ENCODE measurements at regions not wholly inside any gene's neighbourhood (a gene's known extent, or its start where the extent isn't known, plus 50 kb on each side); places are given as distances from the start of the nearest gene placed in this dataset.
A peak's percentile ranks its signal among the peaks of the same experiment; 100 is the strongest.

DNA sequence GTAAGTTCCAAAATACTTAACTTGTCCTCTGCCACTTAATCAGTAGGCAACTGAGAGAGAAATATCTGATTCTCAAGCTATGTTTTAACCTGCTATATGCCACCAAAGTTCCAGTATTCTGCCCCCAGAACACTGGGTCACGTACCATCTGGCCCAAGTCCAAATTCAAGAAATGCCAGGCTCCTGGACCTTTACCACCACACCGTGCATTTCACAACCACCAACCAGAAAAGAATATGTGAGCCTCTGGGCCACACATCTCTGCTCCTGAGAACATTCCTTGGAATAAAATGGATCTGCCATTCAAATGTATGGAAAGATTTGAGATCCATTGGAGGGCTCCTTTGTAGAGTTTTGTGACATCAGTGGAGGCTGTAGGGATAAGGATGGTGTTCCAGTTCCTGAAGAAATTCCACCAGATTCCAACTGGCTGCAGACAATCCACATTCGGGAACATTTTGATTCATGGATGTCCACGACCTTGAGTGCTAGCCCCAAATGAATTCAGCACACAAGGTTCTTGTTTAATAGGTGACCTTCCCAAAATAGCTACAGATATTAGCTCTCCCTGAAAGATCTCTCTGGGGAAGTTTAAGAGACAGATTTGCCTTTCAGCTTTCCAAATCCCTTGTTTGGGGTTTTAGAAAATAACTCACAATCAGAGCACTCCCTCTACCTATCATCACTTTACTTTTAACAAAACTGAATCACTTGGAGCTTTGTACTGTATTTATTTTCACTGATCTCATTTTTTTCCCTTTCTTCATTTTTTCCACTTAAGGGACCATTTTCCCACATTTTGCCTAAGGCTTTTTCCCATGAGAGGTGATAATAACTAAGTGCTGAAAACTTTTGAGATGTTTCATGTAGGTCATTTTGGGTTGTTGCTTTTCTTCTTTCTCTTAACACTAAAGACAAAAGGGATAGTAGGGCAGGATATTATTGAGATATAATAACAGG is 128.4 kb upstream of the ZC3H11B start:
- Histone ChIP-seq H3K9me3 (ENCODE audit: control insufficient read depth, insufficient read depth, low read length) (peaks cover 1% of the 10 kb centered on the region), H3K4me1 (ENCODE audit: control insufficient read depth, insufficient read depth, low read length) (no peaks in the 10 kb centered on the region), H3K27ac (ENCODE audit: low read depth, low read length) (no peak overlapping the region), H3K36me3 (ENCODE audit: control insufficient read depth, insufficient read depth, low read length) (no peaks in the 10 kb centered on the region), H3K4me3 (ENCODE audit: low read depth, low read length) (no peak overlapping the region), H3K27me3 (ENCODE audit: control insufficient read depth, insufficient read depth, low read length) (no peaks in the 10 kb centered on the region)
- WGBS (ENCODE audit: insufficient coverage) = 100% methylated on average over 3 of the region's 4 CpGs
- DNase-seq (ENCODE audit: low read depth in 4 of 6, low spot score in 6 of 6) = no peak

DNA sequence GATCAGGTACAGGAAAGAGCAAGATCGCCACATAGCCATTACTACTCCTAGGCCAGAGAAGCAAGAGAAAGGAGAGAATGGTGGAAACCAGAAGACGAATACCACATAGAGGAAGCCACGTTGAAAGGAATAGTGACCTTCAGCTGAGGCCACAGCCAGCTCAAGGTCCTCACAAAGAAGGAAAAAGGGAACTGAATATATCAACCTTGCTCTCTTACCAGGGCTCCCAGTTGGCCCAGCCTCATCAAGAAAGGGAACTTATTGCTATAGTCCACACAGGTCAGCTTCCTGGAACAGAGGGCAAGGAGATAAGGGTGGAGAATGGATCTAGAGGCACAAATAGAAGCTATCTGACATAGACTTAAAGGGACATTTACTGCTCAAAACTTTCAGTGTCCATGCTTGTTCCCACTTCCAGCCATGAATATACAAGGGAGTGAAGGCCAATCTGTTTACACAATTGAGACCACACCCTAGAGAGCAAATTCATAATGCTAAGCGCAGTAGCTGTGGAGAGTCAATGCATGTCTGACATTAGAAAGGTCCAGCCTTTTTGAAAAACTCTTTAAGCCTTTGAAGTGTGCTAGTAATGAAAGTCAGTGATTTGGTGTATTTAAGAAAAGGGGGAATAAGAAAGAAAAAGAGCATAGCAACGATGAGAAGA is 120.7 kb upstream of the ZC3H11B start:
- no peak for DNase-seq (ENCODE audit: low read depth in 4 of 6, low spot score in 6 of 6)
- Histone ChIP-seq H3K4me1 (ENCODE audit: control insufficient read depth, insufficient read depth, low read length) (no peaks in the 10 kb centered on the region), H3K27me3 (ENCODE audit: control insufficient read depth, insufficient read depth, low read length) (no peaks in the 10 kb centered on the region), H3K36me3 (ENCODE audit: control insufficient read depth, insufficient read depth, low read length) (no peaks in the 10 kb centered on the region), H3K4me3 (ENCODE audit: low read depth, low read length) (no peak overlapping the region), H3K9me3 (ENCODE audit: control insufficient read depth, insufficient read depth, low read length) (peaks cover 1% of the 10 kb centered on the region), H3K27ac (ENCODE audit: low read depth, low read length) (no peak overlapping the region)
- 100% methylated on average over 1 of the region's 5 CpGs for WGBS (ENCODE audit: insufficient coverage)

DNA sequence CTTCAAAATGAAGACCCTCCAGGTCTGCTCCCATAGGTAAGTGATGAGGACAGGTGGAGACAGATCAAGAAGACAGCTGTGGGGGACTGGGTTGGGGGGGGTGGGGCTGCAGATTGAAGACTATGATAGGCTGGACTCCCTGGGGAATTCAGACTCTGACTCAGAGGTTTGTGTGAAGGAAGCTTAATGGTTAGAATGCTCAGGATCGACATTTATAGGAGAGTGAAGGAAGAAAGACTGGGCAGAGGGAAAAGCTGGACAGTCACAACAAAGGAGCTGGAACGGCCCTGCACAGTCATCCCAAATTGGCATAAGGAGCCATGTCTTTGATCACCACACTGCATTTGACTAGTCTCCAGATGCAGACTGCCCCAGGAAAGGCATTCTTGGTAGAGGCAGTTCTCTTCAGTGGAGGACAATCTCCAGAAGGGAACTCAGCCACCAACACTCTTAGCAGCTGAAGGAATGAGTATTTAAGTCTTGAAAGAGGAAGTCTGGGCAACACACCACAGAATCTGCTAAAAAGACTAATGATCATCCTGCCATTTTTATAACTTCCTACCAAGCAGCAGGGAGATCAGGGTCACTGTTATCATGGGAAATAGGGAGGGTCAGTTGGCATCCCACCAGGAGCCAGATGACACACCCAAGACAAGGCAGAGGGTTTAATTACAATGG is 120.0 kb upstream of the ZC3H11B start:
- Histone ChIP-seq H3K36me3 (ENCODE audit: control insufficient read depth, insufficient read depth, low read length) (no peaks in the 10 kb centered on the region), H3K27ac (ENCODE audit: low read depth, low read length) (no peak overlapping the region), H3K27me3 (ENCODE audit: control insufficient read depth, insufficient read depth, low read length) (no peaks in the 10 kb centered on the region), H3K4me3 (ENCODE audit: low read depth, low read length) (no peak overlapping the region), H3K9me3 (ENCODE audit: control insufficient read depth, insufficient read depth, low read length) (peaks cover 1% of the 10 kb centered on the region), H3K4me1 (ENCODE audit: control insufficient read depth, insufficient read depth, low read length) (no peaks in the 10 kb centered on the region)
- no peak for DNase-seq (ENCODE audit: low read depth in 4 of 6, low spot score in 6 of 6)
- 93% methylated on average over 2 of the region's 2 CpGs for WGBS (ENCODE audit: insufficient coverage)

DNA sequence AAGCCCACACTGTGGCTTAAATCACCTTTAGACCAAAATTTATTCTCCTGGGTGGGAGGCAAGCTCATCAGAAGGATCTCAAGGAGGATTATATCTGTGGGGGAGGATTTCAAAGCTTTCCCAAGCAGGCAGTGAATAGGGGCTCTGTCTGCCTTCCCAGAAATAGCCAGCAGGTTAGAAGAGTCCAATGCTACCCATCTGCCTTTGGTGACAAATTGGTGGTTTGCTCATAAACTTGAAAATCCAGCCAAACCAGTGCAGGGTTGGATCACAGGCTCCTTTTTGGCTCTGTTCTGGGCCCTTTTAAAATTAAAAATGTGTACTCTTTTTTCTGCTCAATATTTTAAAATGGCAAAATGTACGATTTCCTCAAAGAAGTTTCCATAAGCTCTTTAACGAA is 118.9 kb upstream of the ZC3H11B start:
- H3K27ac ChIP-seq (ENCODE audit: low read depth, low read length) = no peak overlapping the region
- H3K9me3 ChIP-seq (ENCODE audit: control insufficient read depth, insufficient read depth, low read length) = peaks cover 3% of the 10 kb centered on the region
- no peaks in the 10 kb centered on the region for H3K4me1 ChIP-seq (ENCODE audit: control insufficient read depth, insufficient read depth, low read length)
- no peak for DNase-seq (ENCODE audit: low read depth in 4 of 6, low spot score in 6 of 6)
- no peak overlapping the region for H3K4me3 ChIP-seq (ENCODE audit: low read depth, low read length)
- 100% methylated on average over 1 of the region's 2 CpGs for WGBS (ENCODE audit: insufficient coverage)
- no peaks in the 10 kb centered on the region for H3K36me3 ChIP-seq (ENCODE audit: control insufficient read depth, insufficient read depth, low read length)
- no peaks in the 10 kb centered on the region for H3K27me3 ChIP-seq (ENCODE audit: control insufficient read depth, insufficient read depth, low read length)

DNA sequence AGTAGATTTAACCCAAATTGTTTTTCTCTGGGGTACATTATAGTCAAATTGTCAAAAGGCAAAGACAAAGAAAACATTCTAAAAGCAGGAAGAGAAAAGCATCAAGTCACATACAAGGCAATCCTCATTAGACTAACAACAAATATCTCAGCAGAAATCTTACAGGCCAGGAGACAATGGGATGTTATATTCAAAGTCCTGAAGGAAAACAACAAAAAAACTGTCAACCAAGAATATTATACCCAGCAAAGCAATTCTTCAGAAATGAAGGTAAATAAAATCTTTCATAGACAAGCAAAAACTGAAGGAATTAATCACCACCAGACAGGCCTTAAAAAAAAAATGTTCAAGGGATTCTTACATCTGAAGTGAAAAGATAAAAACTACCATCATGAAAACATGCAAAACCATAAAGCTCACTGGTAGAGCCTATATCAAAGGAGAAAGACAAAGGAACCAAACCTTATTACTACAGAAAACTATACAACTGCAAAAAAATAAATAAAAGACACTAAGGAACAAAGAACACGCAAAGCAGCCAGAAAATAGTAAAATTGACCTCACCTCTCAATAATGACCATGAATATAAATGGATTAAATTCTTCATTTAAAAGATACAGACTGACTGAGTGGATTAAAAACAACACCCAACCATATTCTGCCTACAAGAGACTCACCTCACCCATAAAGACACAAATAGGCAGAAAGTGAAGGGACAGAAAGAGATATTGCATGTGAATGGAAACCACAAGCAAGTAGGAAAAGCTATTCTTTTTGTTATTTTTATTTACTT is 113.8 kb upstream of the ZC3H11B start:
- H3K4me1 ChIP-seq (ENCODE audit: control insufficient read depth, insufficient read depth, low read length) = no peaks in the 10 kb centered on the region
- WGBS (ENCODE audit: insufficient coverage) = no CpG with 5 or more reads among the region's 1 CpG
- DNase-seq (ENCODE audit: low read depth in 4 of 6, low spot score in 6 of 6) = no peak

DNA sequence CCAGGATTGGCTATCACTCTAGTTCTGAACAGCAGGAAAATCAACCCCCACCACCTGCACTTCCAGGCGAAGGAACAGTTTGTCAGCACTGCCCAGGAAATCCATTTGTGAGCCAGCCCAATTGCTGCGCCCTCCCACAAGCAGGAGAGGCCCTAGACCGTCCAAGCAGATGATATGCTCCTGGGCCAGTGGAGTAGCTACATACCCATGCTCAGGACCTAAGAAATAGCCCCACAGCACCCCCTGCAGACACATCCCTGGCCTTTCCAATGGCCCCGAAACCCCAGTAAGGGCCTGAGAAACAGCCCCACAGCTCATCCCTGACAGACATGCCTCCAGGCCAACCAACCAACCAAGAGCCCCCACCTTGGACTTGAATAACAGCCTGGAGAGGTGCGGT is 111.5 kb upstream of the ZC3H11B start:
- no peak for DNase-seq (ENCODE audit: low read depth in 4 of 6, low spot score in 6 of 6)
- Histone ChIP-seq H3K27ac (ENCODE audit: low read depth, low read length) (no peak overlapping the region), H3K9me3 (ENCODE audit: control insufficient read depth, insufficient read depth, low read length) (peaks cover 10% of the 10 kb centered on the region), H3K36me3 (ENCODE audit: control insufficient read depth, insufficient read depth, low read length) (no peaks in the 10 kb centered on the region), H3K4me1 (ENCODE audit: control insufficient read depth, insufficient read depth, low read length) (no peaks in the 10 kb centered on the region), H3K4me3 (ENCODE audit: low read depth, low read length) (no peak overlapping the region), H3K27me3 (ENCODE audit: control insufficient read depth, insufficient read depth, low read length) (no peaks in the 10 kb centered on the region)
- 82% methylated on average over 5 of the region's 5 CpGs for WGBS (ENCODE audit: insufficient coverage)

More for the DNA sequence above, 113.8 kb upstream of the ZC3H11B start:
- no peaks in the 10 kb centered on the region for H3K27me3 ChIP-seq (ENCODE audit: control insufficient read depth, insufficient read depth, low read length)
- H3K4me3 ChIP-seq (ENCODE audit: low read depth, low read length) = no peak overlapping the region
- no peak overlapping the region for H3K27ac ChIP-seq (ENCODE audit: low read depth, low read length)
- peaks cover 10% of the 10 kb centered on the region for H3K9me3 ChIP-seq (ENCODE audit: control insufficient read depth, insufficient read depth, low read length)
- H3K36me3 ChIP-seq (ENCODE audit: control insufficient read depth, insufficient read depth, low read length) = no peaks in the 10 kb centered on the region

DNA sequence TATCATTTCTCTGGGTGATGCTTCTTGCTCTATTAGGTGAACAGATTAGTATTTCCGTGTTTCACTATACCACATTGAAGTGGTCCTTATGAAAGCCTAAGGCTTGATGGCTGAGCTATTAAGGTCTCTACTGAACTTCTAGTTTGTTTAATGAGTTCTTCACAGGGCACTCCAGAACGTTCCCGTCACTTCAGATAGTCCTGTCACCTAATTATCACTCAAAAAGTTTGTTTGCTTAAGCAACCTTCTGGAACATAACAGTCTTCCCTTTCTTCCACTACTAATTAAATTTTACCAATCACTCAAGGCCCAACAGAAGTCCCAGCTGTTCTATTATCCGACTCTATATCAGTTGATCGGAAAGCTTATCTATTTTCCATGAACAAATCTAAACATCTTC is 104.6 kb upstream of the ZC3H11B start:
- DNase-seq (ENCODE audit: low read depth in 4 of 6, low spot score in 6 of 6) = no peak
- Histone ChIP-seq H3K27ac (ENCODE audit: low read depth, low read length) (no peak overlapping the region), H3K27me3 (ENCODE audit: control insufficient read depth, insufficient read depth, low read length) (no peaks in the 10 kb centered on the region), H3K36me3 (ENCODE audit: control insufficient read depth, insufficient read depth, low read length) (no peaks in the 10 kb centered on the region), H3K9me3 (ENCODE audit: control insufficient read depth, insufficient read depth, low read length) (no peaks in the 10 kb centered on the region), H3K4me3 (ENCODE audit: low read depth, low read length) (no peak overlapping the region), H3K4me1 (ENCODE audit: control insufficient read depth, insufficient read depth, low read length) (no peaks in the 10 kb centered on the region)
- 90% methylated on average over 2 of the region's 5 CpGs for WGBS (ENCODE audit: insufficient coverage)

DNA sequence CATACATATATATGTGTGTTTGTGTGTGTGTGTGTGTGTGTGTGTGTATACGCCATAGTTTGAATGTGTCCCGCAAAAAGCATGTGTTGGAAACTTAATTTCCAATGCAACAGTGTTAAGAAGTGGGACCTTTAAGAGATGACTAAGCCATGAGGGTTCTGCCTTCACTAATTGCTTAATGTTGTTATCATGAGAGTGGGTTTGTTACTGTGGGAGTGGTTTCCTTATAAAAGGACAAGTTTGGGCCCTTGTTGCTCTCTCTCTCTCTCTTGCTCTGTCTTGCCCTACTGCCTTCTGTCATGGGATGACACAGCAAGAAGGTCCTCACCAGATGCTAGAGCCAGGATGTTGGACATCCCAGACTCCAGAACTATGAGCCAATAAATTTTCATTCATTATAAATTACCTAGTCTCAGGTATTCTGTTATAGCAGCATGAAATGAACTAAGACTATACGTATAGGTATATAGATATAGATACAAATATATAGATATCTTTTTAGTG is 103.8 kb upstream of the ZC3H11B start:
- no peaks in the 10 kb centered on the region for H3K36me3 ChIP-seq (ENCODE audit: control insufficient read depth, insufficient read depth, low read length)
- no peak overlapping the region for H3K27ac ChIP-seq (ENCODE audit: low read depth, low read length)
- no peaks in the 10 kb centered on the region for H3K4me1 ChIP-seq (ENCODE audit: control insufficient read depth, insufficient read depth, low read length)
- H3K4me3 ChIP-seq (ENCODE audit: low read depth, low read length) = no peak overlapping the region
- no peak for DNase-seq (ENCODE audit: low read depth in 4 of 6, low spot score in 6 of 6)
- whole genome bisulfite sequencing (ENCODE audit: insufficient coverage) = 100% methylated on average over 1 of the region's 3 CpGs
- H3K9me3 ChIP-seq (ENCODE audit: control insufficient read depth, insufficient read depth, low read length) = no peaks in the 10 kb centered on the region
- no peaks in the 10 kb centered on the region for H3K27me3 ChIP-seq (ENCODE audit: control insufficient read depth, insufficient read depth, low read length)

DNA sequence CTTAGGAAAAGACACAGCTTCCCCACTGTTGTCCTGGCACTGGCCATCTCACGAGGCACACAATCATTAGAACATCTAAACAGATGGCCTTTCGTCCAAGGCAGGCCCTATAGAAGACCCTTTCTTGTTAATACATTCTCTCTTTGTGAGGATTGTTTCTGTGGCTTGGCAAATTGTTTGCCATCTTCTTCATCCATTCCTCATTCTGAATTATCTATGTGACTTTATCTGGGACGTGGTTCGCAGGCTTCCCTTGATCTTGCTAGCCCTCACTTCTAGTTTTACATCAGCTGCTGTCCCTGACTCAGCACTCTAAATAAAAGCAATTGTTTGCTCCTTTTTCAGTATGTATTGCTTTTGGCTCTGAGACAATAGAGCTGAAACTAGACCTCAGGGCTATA is 101.1 kb upstream of the ZC3H11B start:
- no peaks in the 10 kb centered on the region for H3K27me3 ChIP-seq (ENCODE audit: control insufficient read depth, insufficient read depth, low read length)
- H3K9me3 ChIP-seq (ENCODE audit: control insufficient read depth, insufficient read depth, low read length) = no peaks in the 10 kb centered on the region
- H3K4me1 ChIP-seq (ENCODE audit: control insufficient read depth, insufficient read depth, low read length) = no peaks in the 10 kb centered on the region
- DNase-seq (ENCODE audit: low read depth in 4 of 6, low spot score in 6 of 6) = peak in 2 of 6 donors; percentile 18 to 30
- WGBS (ENCODE audit: insufficient coverage) = no CpG with 5 or more reads among the region's 4 CpGs
- no peaks in the 10 kb centered on the region for H3K36me3 ChIP-seq (ENCODE audit: control insufficient read depth, insufficient read depth, low read length)
- H3K27ac ChIP-seq (ENCODE audit: low read depth, low read length) = peak overlapping the region; percentile 6
- H3K4me3 ChIP-seq (ENCODE audit: low read depth, low read length) = no peak overlapping the region
